Fibroblast of villous mesenchyme (primary cell): ENCODE measurements at regions not wholly inside any gene's neighbourhood (a gene's known extent, or its start where the extent isn't known, plus 50 kb on each side); places are given as distances from the start of the nearest gene placed in this dataset.

Experiments used
- DNase-seq: peaks from one replicate; pipeline ENCODE4 v3.0.0-alpha.2; 2010; ENCODE audit warnings: low read depth
- H3K4me3 ChIP-seq: 2 replicates; pipeline ENCODE4 v1.5.1; 2011; ENCODE audit warnings: low read depth, mild to moderate bottlenecking, low read length
- CTCF ChIP-seq: IDR thresholded peaks from 2 replicates; pipeline ENCODE4 v1.5.1; 2012; ENCODE audit warnings: low read depth, mild to moderate bottlenecking, low read length; ENCODE audit not compliant: insufficient read depth

DNA sequence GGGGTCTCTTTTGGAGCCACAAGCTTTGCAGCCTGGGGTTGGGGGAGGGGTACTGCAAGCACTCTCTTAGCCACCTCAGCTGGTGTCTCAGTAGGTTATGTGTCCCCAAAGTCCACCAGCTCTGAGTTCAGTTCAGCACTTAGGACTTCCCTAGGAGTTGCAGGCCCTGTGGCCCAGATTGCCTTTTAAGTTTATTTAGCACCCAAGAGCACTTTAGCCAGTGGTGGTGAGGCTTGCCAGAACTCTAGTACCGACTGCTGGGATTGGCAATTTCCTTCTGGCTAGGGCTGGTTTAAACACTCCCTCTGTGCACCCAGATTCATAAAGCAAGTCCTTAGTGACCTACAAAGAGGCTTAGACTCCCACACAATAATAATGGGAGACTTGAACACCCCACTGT, 489.9 kb upstream of the RPS6KA3 start:
- TF ChIP-seq CTCF, result no peak
- H3K4me3 ChIP-seq, result no peak overlapping the region
- DNase-seq, result no peak

DNA sequence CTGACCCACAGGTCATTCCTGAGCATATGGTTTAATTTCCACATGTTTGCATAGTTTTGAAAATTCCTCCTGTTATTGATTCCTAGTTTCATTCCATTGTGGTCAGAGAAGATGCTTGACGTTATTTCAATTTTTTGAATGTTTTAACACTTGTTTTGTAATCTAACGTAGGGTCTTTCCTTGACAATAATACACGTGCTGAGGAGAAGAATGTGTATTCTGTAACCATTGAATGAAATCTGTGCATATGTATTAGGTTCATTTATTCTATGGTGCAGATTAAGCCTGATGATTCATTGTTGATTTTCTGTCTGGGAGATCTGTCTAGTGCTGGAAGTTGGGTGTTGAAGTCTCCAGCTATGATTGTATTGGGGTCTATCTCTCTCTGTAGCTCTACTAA, 486.4 kb upstream of the RPS6KA3 start:
- H3K4me3 ChIP-seq, result no peak overlapping the region
- no peak for TF ChIP-seq CTCF
- DNase-seq, result no peak

DNA sequence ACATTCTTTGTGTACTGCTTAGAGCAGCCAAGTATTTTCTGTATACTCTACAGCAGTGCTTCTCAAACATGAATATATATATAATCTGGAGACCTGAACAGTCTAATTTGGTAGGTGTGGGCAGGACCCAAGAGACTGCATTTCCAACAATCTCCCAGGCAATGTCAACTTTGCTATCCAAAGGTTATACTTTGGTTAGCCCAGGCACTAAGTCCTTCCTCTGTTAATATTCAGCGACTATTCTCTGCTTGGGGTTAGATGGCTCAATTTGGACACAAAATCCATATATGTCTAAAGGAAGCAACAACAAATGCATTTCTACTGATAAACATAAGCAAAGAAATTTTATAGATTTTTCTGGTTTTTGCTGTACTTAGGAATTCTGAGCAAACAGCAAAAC, 480.0 kb upstream of the RPS6KA3 start:
- DNase-seq, result no peak
- TF ChIP-seq CTCF, result no peak
- H3K4me3 ChIP-seq, result no peak overlapping the region

- no peak overlapping the region for H3K4me3 ChIP-seq
- TF ChIP-seq CTCF, result no peak
- DNase-seq, result no peak
Measured at GRCh38 chrX:20743046-20743445, 476.3 kb upstream of the RPS6KA3 start.

- DNase-seq, result no peak
- H3K4me3 ChIP-seq, result no peak overlapping the region
- TF ChIP-seq CTCF, result no peak
Measured at GRCh38 chrX:20742106-20742505, 475.4 kb upstream of the RPS6KA3 start.

- TF ChIP-seq CTCF, result no peak
- no peak overlapping the region for H3K4me3 ChIP-seq
- DNase-seq, result no peak
Measured at GRCh38 chrX:20740443-20740842, 473.7 kb upstream of the RPS6KA3 start.

DNA sequence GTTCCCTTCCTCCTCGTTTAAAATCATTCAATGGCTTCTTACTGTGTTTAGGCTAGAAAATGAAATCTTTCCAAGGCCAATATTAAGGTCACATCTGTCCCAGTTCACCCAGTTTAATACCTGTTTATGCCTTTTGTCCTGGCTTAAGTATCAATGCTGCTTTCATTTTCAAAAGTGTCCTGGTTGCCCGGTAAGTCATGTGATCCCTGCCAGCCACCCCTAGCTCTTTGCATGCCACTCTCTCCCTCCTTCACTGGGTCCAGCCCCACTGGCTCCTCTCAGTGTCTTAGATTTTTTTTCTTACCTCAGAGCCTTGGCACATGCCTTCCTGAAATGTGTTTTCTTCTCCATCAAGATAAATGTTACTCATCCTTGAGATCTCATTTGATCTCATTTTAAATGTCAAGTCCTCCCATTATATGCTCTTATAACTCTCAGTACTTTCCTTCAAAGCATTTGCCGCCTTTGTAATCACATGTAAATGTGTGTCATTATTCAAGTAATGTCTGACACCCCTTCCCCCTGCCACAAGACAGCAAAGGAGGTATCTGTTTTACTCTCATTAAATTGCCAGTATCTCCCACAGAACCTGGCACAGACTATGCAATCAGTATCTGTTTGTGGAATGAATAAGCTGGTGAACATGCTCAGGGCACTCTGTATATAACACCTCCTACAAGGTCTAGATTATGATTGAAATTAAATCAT, 472.5 kb upstream of the RPS6KA3 start:
- no peak overlapping the region for H3K4me3 ChIP-seq
- DNase-seq, result no peak
- TF ChIP-seq CTCF, result no peak
